OCI-M2 (cell line): ENCODE measurements at regions not wholly inside any gene's neighbourhood (a gene's known extent, or its start where the extent isn't known, plus 50 kb on each side); places are given as distances from the start of the nearest gene placed in this dataset.
"Not testable (repeated sequence)": the region's sequence is repeated elsewhere in the genome, so short reads cannot be mapped to it uniquely, and the experiment has no call there.

Source experiments
- DNase-seq: peaks from one replicate; lab custom pipeline; 2025; ENCODE audit not compliant: unreplicated experiment; lab: John Stamatoyannopoulos, UW

DNA sequence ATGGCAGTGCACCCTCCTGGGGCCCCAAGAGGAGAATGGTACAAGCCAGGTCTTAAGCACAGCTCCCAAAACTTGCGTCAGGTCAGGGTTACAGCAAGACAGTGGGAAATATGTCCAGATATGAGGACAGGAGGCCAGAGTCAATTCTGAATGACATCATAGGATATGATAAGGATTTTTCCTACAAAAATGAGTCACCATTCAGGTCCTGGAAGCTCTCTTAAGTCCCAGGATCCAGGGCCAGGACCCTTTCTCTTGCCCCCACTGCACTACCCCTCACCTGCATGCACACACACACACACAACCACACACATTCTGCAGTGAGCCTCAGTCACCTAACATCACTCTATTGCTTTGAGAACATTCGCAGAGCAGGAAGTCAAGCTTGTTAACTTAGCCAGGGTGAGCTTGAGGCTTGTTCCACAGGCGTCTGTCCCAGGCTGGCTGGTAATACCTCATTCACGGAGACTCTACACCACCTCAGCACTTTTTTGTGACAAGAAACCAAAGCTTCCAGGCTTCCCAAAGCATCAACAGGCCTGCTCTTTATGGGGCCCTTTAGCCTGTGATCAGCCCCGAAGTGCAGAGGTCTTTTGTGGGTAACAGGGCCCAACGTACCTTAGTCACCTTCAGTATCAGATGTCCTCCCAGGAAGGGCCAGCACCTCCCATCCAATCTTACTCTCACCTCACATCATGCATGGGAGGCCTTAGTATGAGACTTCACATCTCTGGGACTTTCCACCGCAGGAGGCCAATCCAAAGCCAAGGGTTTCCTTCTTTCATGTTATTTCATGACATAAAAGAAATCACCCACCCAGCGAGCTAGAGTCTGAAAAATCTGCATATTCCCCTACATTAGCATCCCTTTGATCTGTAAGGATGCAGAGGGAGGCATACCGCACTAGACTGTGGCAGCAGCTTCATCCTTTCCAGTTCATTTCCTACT, 74.0 kb upstream of the LIPC start:
- no peak for DNase-seq

DNA sequence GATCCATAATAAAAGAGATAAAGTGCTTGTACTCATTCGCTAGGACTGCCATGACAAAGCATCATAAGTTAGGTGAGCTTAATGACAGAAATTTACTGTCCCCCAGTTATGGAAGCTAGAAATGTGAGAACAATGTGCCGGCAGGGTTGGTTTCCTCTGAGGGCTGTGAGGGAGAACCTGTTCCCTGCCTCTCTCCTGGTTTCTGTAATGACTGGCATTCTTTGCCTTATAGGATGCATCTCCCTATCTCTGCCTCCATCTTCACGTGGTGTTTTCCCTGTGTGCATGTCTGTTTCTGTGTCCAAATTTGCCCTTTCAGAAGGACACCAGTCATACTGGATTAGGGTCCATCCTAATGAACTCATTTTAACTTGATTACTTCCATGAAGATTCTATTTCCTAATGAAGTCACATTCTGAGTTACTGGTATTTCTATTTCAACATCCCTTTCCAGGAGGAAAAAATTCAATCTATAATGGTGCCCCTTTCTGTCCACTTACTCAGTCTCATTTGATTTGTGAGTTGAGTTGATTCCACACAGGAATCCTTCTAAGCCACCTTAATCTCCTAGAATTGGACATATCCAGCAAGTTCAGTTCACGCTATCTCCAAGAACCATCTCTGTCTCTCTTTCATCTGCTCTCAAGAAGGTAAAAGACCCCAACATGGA, 71.2 kb upstream of the LIPC start:
- DNase-seq: no peak

DNA sequence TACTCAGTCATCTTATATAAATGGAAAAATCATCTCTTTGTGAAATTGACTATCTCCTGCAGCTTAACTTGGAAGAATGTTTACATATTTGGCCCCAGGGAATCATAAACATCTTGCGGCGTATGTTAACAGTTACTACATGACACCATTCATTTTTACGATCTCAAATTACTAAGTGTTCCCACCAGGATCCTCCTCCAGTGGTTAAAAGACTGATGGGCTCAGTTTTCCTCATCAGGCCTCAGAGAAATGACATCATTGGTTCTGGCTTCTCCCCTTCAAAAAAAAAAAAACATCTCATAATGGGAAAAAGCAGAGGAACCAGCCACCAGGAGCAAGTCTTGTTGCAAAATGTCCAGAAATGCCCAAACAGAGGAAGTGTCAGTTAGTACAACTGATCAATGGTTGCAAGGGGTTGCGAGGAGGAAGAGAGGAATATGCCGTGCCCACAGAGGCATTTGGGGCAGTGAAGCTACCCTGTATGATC, 70.5 kb upstream of the LIPC start:
- DNase-seq: no peak

DNA sequence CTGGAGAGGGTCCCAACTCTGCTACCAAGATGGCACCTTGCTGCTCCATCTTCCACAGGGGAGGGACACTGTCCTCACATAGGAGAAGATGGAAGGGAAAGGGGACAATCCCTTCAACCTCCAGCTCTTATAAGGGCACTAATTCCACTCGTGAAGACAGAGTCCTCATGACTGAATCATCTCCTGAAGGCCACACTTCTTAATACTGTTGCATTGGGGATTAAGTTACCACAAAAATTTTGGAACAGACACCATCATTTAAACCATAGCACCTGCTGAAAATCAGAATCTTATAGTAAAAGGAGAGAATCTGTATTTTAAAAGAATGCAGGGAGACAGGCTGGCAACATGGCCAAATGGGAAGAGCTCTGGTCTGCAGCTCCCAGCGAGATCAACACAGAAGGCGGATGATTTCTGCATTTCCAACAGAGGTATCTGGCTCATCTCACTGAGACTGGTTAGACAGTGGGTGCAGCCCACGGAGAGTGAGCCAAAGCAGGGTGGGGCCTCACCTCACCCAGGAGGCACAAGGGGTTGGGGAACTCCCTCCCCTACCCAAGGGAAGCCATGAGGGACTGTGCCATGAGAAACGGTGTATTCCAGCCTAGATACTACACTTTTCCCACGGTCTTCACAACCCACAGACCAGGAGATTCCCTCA, 69.4 kb upstream of the LIPC start:
- DNase-seq: no peak

DNA sequence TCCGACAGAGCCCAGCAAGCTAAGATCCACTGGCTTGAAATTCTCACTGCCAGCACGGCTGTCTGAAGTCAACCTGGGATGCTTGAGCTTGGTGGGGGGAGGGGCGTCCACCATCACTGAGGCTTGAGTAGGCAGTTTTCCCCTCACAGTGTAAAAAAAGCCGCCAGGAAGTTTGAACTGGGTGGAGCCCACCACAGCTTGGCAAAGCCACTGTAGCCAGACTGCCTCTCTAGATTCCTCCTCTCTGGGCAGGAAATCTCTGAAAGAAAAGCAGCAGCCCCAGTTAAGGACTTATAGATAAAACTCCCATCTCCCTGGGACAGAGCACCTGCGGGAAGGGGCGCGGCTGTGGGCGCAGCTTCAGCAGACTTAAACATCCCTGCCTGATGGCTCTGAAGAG, 68.7 kb upstream of the LIPC start:
- DNase-seq: not testable (repeated sequence)

DNA sequence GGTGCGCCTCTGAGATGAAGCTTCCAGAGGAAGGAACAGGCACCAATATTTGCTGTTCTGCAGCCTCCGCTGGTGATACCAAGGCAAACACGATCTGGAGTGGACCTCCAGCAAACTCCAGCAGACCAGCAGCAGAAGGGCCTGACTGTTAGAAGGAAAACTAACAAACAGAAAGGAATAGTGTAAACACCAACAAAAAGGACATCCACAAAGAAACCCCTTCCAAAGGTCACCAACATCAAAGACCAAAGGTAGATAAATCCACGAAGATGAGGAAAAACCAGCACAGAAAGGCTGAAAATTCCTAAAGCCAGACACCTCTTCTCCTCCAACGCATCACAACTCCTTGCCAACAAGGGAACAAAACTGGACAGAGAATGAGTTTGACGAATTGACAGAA, 68.1 kb upstream of the LIPC start:
- DNase-seq: not testable (repeated sequence)

DNA sequence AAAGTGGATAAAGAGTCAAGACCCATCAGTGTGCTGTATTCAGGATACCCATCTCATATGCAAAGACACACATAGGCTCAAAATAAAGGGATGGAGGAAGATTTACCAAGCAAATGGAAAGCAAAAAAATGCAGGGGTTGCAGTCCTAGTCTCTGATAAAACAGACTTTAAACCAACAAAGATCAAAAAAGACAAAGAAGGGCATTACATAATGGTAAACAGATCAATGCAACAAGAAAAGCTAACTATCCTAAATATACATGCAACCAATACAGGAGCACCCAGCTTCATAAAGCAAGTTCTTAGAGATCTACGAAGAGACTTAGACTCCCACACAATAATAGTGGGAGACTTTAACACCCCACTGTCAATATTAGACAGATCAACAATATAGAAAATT, 66.7 kb upstream of the LIPC start:
- DNase-seq: not testable (repeated sequence)

DNA sequence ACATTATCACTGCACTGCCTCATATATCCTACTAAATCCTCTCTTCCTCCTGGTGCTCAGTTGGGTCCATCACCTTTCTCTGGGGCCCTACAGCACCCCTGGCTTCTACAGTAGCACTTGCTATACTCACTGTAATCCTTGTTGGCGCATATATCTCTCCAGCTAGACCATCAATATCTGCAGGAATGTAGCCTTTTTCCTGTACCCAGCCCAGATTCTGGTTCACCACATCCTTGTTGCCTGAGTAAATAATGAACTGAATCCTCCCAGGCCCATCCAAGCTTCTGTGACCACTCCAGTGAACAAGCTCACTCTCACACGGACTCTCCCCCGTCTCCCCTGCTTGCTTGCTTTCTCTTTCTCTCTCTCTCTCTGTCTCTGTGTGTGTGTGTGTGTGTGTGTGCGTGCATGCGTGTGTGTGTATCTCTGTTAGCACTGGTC, 62.5 kb upstream of the LIPC start:
- DNase-seq: no peak

DNA sequence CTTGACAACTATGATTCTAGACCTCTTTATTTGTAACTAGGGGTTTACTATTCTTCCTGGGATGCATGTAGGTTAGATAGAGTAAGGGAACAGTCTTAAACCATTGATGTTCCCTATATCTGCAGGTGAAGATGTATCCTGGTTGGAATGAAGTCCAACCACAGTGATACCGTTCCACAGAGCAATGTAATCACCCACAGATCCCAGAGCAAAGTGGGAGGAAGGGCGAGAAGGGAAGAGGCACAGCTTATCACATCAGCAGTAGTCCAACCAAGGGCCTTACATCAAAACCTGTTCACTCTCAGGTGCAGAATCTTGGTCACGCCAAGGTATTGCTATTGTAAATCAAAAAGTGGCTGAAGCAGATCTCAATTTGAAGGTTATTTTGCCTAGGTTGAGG, 61.8 kb upstream of the LIPC start:
- no peak for DNase-seq

DNA sequence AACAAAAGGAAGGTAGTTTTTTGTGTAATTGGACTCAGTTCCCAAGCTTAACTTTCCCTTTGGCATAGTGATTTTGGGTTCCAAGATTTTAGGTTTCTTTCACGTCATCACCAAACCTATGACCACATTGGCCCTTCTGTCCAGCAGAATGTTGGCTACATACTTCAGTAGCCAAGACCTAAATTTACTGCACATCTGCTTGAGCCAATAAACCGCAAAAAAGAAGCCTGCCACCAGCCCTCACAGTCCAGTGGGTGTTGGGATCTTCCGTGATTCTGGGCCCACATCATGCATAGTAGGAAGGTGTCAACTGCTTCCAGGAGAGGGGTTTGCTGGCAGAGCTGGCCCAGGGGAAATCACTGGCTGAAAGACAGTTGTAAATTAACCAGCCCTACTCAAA, 57.6 kb upstream of the LIPC start:
- no peak for DNase-seq

DNA sequence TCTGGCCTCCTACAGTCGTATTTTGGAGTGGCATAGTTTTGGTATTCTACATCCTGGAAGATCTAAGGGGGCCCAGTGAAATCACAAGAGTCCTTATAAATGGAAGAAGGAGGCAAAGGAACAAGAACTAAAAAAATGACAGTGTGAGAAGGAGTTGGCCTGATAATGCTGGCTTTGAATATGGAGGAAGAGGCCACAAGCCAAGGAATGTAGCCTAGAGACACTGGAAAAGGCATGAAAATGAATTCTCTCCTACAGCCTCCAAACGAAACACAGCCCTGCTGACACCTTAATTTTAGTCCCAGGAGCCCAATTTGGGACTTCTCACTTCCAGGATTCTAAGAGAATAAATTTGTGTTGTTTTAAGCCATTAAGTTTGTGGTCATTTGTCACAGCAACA, 54.6 kb upstream of the LIPC start:
- DNase-seq: no peak

DNA sequence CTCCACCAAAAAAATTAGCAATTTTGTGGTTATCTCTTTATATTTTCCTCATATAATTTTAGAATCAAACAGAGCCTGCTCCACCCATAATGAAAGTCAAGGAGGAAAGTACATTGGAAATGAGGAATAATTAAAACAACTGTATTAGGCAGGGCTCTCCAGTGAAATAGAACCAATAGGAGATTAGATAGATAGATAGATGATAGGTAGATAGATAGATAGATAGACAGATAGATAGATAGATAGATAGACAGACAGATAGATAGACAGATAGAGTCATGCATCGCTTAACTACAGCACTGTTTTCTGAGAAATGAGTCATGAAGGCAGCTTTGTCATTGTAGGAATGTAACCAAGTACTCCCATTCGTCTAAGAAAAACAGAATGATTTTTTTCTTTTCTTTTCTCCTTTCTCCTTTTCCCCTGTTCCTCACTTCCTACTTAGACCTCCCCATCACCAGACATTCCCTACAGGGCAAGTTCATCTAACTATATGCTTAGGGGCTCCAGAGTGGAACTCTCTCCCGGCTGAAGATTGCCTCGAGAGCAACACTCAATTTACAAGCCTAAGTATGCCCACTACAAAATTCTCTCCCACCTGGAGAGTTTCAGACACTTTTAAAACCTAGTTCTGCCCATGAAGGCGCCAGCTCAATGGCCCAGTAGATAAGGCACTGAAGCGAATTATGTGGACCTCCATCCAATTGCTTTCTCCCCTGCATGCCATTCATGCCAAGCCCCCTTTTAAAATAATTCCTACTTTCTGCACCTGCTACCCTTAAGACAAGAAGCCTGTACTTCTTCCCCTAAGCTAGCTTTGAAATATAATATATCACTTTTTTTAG, 53.3 kb upstream of the LIPC start:
- no peak for DNase-seq

DNA sequence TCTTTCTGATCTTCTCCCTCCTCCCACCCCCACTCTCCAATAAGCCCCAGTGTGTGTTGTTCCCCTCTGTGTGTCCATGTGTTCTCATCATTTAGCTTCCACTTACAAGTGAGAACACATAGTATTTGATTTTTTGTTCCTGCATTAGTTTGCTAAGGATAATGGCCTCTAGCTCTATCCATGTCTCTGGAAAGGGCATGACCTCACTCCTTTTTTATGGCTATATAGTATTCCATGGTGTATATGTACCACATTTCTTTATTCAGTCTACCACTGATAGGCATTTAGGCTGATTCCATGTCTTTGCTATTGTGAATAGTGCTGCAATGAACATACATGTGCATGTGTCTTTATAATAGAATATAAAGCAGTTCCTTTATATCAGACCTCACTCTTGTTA, 52.3 kb upstream of the LIPC start:
- DNase-seq: not testable (repeated sequence)

DNA sequence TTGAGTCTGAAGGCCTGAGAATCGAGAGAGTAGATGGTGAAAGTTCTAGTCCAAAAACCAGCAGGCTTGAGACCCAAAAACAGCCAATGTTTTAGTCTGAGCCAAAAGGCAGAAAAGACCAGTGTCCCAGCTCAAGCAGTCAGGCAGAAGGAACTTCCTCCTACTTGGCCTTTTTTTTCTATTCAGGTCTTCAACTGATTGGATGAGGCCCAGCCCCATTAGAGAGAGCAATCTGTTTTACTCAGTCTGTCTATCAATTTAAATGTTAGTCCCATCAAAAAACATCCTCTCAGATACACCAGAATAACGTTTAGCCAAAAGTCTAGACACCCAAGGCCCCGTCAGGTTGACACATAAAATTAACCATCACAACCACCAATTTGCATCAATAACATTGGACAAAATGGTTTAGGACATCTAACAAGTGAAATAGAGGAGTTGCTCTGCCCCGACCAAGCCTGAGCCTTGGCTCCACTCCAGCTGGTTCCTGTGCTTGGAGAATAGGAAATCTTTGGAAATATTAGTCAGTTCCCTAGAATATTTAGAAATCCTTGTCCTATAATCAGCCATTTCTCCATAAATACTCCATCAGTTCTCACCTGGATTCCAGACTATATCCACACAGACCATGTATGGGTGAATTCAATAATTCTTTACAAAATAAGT, 51.4 kb upstream of the LIPC start:
- DNase-seq: no peak

DNA sequence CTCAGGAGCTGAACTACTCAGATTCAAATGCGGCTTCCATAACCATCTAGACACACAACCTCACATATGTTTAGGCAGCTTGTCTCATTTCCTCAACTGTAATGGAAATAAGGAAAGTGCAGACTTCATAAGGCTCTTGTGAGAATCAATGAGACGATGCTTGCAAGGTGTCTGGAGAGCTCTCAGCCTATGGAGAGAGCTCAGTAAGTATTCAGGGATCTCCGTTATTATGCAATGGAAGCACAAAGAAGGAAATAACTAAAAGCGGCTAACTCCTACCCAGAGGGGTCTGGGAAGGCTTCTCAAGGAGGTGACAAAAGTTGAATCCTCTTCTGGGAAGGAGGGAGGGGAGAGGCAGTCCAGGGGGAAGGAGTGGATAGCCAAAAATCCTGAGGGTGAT, 50.1 kb upstream of the LIPC start:
- no peak for DNase-seq
